ENCODE measurements at regions not wholly inside any gene's neighbourhood (a gene's known extent, or its start where the extent isn't known, plus 50 kb on each side); places are given as distances from the start of the nearest gene placed in this dataset.
A peak's percentile ranks its signal among the peaks of the same experiment; 100 is the strongest.

GRCh38 chr6:210778-211374 lies 81.4 kb upstream of the DUSP22 start:
- DNase-seq: no peak

GRCh38 chr6:211871-212497 lies 80.3 kb upstream of the DUSP22 start:
- no peak for DNase-seq

- DNase-seq: no peak
These were observed 79.0 kb upstream of the DUSP22 start for GRCh38 chr6:213284-213683.

- no peak for DNase-seq
These were observed 77.9 kb upstream of the DUSP22 start for GRCh38 chr6:214428-214827.

GRCh38 chr6:215335-216034 lies 76.8 kb upstream of the DUSP22 start:
- DNase-seq: peak; percentile 97

GRCh38 chr6:217048-217659 lies 75.1 kb upstream of the DUSP22 start:
- peak; percentile 49 for DNase-seq

- no peak for DNase-seq
These were observed 73.9 kb upstream of the DUSP22 start for GRCh38 chr6:218153-219018.

GRCh38 chr6:219019-219570 lies 73.2 kb upstream of the DUSP22 start:
- DNase-seq: no peak

- DNase-seq: no peak
These were observed 72.6 kb upstream of the DUSP22 start for GRCh38 chr6:219641-220198.

GRCh38 chr6:220312-220711 lies 72.0 kb upstream of the DUSP22 start:
- no peak for DNase-seq

- peak; percentile 76 for DNase-seq
These were observed 71.4 kb upstream of the DUSP22 start for GRCh38 chr6:220721-221475.

- peak; percentile 84 for DNase-seq
These were observed 70.5 kb upstream of the DUSP22 start for GRCh38 chr6:221531-222349.

GRCh38 chr6:222468-222867 lies 69.8 kb upstream of the DUSP22 start:
- DNase-seq: no peak

GRCh38 chr6:223136-223535 lies 69.2 kb upstream of the DUSP22 start:
- DNase-seq: no peak

GRCh38 chr6:223763-224162 lies 68.5 kb upstream of the DUSP22 start:
- peak; percentile 48 for DNase-seq

GRCh38 chr6:224350-224749 lies 67.9 kb upstream of the DUSP22 start:
- no peak for DNase-seq

GRCh38 chr6:225121-225721 lies 67.1 kb upstream of the DUSP22 start:
- peak; percentile 93 for DNase-seq

- DNase-seq: no peak
These were observed 66.4 kb upstream of the DUSP22 start for GRCh38 chr6:225907-226306.

GRCh38 chr6:226516-227073 lies 65.7 kb upstream of the DUSP22 start:
- no peak for DNase-seq
